Kidney epithelial cell (primary cell): ENCODE measurements at regions not wholly inside any gene's neighbourhood (a gene's known extent, or its start where the extent isn't known, plus 50 kb on each side); places are given as distances from the start of the nearest gene placed in this dataset.

Source experiments
- DNase-seq: peaks from one replicate; pipeline ENCODE4 v3.0.0-alpha.2; 2010; ENCODE audit warnings: low read depth
- H3K27me3 ChIP-seq: 2 replicates; pipeline ENCODE4 v1.6.0; 2011; ENCODE audit warnings: low read length; ENCODE audit not compliant: control insufficient read depth, insufficient read depth
- H3K36me3 ChIP-seq: 2 replicates; pipeline ENCODE4 v1.5.1; 2011; ENCODE audit warnings: low read length; ENCODE audit not compliant: control insufficient read depth, insufficient read depth
- H3K4me3 ChIP-seq: 2 replicates; pipeline ENCODE4 v1.5.1; 2011; ENCODE audit warnings: low read depth, mild to moderate bottlenecking, control low read depth, low read length
- TF ChIP-seq, protein P1 (sequence below): IDR thresholded peaks from 2 replicates; pipeline ENCODE4 v1.5.1; 2011; ENCODE audit warnings: mild to moderate bottlenecking, moderate library complexity, low read length, control low read depth, inconsistent platforms; ENCODE audit not compliant: insufficient read depth, poor library complexity, severe bottlenecking

DNA sequence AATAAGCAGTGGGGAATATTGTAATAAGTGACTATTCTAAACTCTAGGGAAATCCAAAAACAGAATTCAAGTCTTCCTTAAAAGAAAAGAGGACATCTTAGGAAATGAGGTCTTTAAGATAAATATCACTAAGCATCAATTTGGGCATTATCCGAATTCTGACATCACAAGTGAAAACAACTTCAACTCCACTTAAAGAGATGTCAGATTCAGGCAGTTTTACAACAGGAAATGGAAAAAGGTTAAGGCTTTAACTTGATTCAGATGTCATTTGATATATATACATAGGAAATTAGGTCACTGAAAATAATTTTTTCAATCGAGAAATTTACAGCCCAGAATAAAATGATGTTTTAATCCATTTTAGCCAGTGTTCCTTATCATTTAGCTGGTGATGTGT, 435.4 kb downstream of the SETD4 start:
- H3K36me3 ChIP-seq, result no peaks in the 10 kb centered on the region
- no peaks in the 10 kb centered on the region for H3K27me3 ChIP-seq
- no peak for DNase-seq
- TF ChIP-seq, protein P1, sequence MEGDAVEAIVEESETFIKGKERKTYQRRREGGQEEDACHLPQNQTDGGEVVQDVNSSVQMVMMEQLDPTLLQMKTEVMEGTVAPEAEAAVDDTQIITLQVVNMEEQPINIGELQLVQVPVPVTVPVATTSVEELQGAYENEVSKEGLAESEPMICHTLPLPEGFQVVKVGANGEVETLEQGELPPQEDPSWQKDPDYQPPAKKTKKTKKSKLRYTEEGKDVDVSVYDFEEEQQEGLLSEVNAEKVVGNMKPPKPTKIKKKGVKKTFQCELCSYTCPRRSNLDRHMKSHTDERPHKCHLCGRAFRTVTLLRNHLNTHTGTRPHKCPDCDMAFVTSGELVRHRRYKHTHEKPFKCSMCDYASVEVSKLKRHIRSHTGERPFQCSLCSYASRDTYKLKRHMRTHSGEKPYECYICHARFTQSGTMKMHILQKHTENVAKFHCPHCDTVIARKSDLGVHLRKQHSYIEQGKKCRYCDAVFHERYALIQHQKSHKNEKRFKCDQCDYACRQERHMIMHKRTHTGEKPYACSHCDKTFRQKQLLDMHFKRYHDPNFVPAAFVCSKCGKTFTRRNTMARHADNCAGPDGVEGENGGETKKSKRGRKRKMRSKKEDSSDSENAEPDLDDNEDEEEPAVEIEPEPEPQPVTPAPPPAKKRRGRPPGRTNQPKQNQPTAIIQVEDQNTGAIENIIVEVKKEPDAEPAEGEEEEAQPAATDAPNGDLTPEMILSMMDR, result no peak
- no peak overlapping the region for H3K4me3 ChIP-seq

DNA sequence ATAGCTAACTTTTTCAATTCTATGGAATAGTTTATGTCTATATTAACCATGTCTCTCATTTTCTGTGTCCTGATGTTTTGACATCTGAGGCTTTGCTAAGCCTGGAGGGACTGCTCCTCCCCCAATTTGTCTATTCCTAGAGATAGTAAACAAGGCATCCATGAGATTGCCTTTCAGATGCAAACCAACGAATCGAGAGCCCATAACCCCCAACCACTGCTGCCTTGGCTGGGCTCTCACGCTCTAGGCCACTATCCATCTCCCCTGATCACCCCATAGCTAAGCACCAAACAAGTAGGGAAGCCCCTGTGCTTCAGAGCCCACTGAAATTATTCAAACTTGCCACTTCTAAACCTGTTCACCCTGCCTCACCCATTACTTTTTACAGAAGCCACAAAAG, 437.7 kb downstream of the SETD4 start:
- no peaks in the 10 kb centered on the region for H3K36me3 ChIP-seq

DNA sequence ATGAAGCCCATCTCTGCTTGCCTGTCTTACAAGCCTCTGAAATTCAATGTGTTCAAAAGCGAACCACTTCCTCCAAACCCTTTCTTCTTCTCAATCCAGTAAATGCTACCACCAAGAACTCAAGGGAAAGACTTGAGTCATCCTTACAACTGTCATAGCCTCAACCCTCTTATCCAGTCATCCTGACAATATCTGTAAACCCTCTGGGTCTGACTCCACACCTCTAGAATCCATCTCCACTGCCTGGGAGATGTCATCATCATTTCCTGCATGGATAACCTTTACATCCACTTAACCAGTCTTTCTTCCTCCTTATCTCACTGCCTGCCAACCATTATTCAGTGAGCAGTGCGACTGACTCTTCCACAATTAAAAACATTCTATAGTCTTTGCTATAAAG, 441.1 kb downstream of the SETD4 start:
- Histone ChIP-seq H3K27me3 (no peaks in the 10 kb centered on the region), H3K36me3 (no peaks in the 10 kb centered on the region), H3K4me3 (no peak overlapping the region)
- TF ChIP-seq, protein P1, result no peak
- peak; percentile 51 for DNase-seq

More for the DNA sequence above, 437.7 kb downstream of the SETD4 start:
- Histone ChIP-seq H3K27me3 (no peaks in the 10 kb centered on the region), H3K4me3 (no peak overlapping the region)
- no peak for DNase-seq
- TF ChIP-seq, protein P1, result no peak

DNA sequence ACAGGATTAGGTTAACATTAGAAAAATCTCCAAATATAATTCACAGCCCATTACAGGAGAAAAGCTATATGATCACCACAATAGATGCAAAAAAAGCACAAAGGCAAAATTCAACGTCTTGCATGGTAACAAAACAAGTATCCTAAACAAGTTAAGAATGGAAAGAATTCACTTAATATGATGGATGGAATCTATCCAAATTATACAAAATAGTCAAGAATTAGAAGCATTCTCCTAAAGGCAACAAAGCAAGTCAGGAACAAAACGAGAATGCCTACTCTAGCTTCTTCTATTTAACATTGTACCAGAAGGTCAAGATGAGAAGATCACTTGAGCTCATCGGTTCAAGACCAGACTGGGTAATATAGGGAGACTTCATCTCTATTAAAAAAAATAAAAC, 442.8 kb downstream of the SETD4 start:
- no peaks in the 10 kb centered on the region for H3K36me3 ChIP-seq
- H3K27me3 ChIP-seq, result no peaks in the 10 kb centered on the region
- TF ChIP-seq, protein P1, result no peak
- H3K4me3 ChIP-seq, result no peak overlapping the region
- no peak for DNase-seq

DNA sequence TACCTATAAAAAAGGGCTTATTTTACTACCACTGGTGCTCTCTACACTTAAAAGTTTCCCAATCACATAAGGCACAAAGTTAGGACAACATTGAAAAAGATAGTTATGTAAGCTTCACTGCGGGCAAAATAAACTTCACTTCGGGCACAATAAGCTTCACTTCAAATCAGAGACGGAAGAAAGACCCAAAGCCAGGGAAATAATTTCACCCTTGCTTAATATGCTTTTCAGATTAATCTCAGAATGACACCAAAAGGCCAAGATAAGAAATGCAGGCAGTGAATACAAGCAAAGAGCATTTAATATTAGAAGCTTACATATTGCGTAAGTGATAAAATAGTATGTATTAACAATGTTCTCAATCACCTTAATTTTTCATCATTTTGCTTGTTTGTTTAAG, 444.2 kb downstream of the SETD4 start:
- H3K36me3 ChIP-seq, result no peaks in the 10 kb centered on the region
- no peak overlapping the region for H3K4me3 ChIP-seq
- TF ChIP-seq, protein P1, result no peak
- no peaks in the 10 kb centered on the region for H3K27me3 ChIP-seq
- no peak for DNase-seq

DNA sequence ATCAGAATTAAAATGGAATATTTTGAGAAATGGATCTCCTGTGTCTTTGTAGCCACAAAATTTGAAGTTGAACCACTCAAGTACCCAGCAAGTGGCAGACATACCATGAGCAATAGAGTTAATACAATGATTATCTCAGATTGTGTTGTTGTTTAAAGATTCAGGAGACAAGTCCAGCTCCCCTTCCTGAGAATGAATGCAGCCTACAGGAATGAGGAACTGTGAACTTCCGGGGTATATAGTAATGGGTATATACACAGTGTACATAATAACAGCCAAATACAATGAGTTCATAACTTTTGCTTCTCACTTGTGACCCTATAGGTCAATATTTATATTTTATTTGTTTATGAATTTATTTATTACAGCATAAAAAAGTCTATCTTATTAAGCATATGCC, 445.0 kb downstream of the SETD4 start:
- TF ChIP-seq, protein P1, result no peak
- Histone ChIP-seq H3K36me3 (no peaks in the 10 kb centered on the region), H3K27me3 (no peaks in the 10 kb centered on the region), H3K4me3 (no peak overlapping the region)
- no peak for DNase-seq
